ENCODE measurements at regions not wholly inside any gene's neighbourhood (a gene's known extent, or its start where the extent isn't known, plus 50 kb on each side); places are given as distances from the start of the nearest gene placed in this dataset.
A peak's percentile ranks its signal among the peaks of the same experiment; 100 is the strongest.

DNA sequence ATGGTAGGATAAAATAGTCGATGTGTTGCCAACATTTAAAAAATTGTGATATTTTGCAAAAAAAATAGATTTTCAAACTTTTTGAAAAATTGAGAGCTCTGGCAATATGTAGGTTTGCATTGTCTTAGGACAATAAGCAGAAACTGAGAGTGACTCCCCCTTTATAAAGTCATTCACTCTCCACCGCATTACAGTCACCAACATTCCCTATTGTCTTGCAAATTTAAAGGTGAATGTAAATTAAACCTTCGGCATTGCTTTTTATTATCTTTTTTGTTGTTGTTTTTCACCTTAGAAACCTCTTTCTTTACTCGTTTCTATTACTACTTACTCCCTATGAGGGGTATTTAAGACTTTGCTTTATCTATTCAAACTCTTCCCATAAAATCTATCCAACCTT is 944.2 kb downstream of the DTWD2 start:
- no peak for DNase-seq (ENCODE audit: low spot score)

DNA sequence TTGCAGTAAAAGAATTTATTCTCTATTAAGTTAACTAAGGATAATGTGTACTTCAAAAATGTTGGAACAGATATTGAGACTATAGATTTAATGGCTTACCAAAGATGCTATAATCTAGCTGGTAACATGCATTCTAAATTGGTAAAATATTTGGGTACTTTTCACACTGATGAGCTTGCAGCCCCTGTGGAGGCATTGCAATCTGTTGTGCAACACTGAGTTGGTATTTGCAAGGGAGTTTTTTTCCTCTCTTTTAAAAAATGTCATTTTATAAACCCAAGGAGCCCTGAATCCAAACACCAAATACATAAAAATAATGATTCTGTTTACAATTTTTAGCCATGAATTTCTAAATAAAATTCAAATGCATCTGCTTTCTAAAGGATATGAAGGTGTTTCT is 944.8 kb downstream of the DTWD2 start:
- DNase-seq (ENCODE audit: low spot score), result no peak

DNA sequence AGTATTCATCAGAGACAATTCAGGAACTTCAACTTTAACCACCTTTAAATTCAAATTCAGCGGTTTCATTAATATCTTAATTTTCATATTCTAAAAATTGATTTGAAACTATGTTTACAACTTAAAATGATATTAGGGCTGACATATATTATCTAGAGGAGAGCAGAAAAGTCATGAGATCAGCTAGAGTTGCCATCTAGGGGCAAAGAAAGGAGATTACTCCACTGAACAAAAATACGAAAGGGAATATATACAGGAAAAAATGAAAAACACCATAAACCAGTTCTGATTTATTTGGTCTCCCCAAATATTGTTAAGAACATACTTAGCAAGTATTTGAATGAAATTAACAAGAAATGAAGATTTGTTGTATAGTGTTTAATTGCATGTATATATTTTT is 946.3 kb downstream of the DTWD2 start:
- DNase-seq (ENCODE audit: low spot score), result no peak

DNA sequence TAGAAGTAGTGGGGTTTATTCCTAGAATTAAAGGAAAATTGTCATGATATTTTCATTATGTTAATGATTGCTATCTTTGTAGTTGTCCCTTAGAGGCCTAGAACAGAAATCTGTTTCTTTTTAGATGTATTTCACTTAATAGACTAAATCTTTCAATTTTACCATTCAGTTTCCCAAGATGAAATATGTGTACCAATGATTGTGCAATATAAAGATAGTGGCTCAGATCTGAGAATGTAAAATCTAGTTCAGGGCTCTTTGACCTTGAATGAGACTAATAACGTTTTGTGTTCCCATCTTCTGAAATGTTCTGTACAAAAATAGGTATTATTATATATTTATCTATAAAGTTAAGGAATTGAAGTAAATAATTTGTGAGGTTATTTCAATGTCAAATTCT is 947.9 kb downstream of the DTWD2 start:
- DNase-seq (ENCODE audit: low spot score), result no peak

DNA sequence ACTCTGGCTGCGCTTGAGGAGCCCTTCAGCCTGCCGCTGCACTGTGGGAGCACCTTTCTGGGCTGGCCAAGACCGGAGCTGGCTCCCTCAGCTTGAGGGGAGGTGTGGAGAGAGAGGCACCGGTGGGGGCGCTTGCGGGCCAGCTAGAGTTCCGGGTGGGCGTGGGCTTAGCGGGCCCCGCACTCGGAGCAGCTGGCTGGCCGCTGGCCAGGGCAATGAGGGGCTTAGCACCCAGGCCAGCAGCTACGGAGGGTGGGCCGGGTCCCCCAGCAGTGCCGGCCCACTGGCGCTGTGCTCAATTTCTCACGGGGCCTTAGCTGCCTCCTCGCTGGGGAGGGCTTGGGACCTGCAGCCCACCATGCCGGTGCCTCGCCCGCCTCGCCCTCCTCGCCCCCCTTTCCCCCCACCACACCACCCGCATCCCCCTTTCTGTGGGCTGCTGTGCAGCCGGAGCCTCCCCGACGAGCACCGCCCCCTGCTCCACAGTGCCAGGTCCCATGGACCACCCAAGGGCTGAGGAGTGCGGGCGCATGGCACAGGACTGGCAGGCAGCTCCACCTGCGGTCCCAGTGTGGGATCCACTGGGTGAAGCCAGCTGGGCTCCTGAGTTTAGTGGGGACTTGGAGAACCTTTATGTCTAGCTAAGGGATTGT is 954.5 kb downstream of the DTWD2 start:
- DNase-seq (ENCODE audit: low spot score), result no peak

DNA sequence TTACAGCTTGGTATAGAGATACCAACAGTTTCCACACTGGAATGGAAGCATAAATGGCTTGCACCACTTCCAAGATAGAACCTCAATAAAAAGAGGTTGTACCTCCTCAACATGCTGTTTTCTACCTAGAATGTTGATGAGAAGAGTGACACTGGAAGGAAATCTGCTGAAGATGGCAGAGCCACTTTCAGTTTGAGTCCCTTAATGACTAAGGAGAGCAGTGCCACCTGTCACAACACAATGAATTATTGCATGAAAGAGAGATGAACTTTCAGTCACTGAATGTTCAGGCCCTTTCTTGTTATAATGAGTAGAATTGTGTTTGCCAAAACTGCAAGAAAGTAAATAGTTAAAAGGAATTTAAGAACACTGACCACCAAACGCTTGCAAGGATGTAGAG is 958.5 kb downstream of the DTWD2 start:
- DNase-seq (ENCODE audit: low spot score), result no peak

DNA sequence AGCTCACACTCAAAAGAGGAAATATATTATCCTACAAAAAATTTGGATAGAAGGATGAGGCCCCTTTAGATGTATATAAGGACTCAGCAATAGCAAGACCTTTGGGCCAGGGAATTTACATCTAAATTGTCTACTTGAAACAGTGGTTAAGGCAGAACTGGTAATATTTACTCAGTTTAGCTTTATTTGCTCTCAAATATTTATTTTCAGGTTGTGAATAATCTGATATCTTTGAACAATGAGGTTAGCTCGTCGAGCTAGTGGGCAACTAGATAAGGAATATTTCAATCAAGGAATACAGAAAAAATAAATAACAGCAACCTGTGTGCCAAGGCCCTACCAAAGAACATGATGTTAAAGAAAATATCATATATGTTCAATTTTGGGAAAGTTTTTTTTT is 966.3 kb downstream of the DTWD2 start:
- no peak for DNase-seq (ENCODE audit: low spot score)

DNA sequence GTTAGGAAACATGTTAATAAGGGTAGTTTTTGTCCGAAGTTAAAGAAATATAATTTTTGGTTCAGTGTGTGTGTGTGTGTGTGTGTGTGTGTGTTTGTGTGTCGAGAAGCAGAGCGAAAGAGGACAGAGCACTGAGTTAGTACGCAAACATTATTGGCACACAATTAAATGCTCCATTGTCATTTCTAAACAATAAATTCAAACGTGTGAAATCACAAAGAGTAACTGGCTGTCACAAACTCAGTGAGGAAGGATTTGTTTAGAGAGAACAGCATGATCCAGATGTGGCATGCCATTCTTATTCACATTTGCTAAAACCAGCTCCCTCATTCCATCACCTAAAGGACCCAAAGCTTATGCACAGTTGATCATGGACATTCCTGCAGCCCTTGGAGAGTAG is 970.8 kb downstream of the DTWD2 start:
- DNase-seq (ENCODE audit: low spot score), result no peak

DNA sequence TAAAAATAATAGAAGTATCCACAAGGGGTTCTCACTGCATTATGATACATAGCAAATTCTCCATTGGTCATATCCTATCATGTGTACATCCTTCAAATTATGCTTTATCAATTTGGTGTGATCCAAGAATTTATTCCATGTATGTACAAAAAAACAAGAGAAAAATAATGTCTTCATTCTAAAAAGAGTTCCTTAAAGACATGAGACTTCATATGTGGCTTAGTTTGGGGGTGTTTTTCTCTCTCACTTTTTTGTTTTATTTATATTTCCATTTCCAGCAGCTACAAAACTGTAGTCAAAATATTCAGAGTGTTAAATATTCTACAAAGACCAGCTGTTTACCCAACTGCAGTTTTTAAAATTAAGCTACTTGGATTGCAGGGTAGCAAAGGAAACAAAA is 972.0 kb downstream of the DTWD2 start:
- no peak for DNase-seq (ENCODE audit: low spot score)

DNA sequence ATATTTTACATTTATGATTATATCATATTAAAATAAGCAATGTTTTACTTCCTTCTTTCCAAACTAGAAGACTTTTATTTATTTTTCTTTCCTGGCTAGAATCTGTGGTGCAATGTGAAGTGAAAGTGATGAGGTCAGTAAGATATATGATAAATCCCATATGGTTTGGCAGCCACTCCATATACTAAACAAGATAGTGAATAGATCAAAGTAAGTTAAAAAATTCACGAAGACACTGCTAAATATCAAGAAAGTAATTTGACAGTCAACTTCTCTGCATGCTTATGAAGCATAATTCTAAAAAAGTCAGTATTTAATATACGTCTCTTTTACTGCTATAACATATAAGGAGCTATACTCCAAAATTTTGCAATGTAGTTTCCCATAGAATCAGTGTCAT is 972.8 kb downstream of the DTWD2 start:
- no peak for DNase-seq (ENCODE audit: low spot score)

DNA sequence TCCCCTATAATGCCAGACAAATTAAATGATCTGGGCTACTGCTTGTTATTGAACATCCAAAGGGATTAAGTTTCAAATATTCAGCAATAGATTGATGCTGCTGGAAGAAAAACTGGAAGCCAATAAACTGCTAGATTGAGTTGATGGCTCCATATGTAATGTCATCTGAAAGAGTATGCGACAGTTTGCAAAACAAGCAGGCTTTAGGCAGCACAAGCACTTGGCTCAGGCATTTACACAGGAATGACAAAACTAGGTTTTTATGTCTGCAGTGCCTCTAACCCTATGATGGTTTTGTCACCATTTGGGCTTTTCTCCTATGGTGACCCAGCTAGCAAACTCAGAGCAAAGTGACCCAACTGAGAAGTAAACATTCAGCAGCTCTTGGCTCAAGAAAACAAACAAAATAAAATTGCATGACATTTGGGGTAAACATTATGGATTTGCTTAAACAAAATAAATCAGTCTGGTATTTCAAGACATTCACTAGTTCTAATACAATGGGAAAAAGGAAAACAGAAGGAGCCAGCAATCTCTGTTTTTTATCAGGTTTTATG is 978.5 kb downstream of the DTWD2 start:
- no peak for DNase-seq (ENCODE audit: low spot score)

DNA sequence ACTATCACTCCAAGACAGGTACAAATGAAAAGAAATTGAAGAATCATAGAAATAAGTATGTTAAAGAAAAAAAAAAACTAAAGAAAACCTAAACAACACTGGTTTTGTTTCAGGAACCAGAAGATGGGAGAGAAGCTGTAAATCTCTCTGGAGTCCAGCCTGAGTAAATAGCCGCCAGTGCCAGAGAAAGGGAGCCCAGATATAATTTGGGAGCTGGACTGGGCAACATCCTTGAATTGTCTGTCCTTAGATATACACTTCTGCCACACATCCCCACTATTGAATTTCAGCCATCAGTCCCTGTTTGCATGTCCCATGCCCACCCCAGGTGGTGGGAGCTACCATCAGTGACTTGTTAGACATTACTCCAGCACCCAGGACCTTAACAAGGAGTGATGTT is 979.6 kb downstream of the DTWD2 start:
- DNase-seq (ENCODE audit: low spot score), result no peak

DNA sequence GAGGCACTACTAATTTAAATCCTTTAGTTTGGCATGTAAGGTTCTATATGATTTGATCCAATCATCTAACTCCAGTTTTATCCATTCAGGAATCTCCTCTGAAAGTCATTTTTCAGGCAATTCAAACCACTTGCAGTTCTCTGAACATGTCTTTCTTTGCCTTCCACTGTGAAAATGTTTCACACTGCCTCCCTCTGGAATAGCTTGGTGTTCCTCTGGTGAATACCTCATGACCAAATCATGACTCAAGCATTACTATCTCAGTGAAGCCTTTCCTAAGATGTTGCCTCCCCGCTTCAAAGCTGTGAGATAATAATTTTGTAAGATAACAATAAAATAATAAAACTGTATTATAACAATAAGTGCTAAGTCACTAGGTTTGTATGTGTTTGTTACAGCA is 981.1 kb downstream of the DTWD2 start:
- no peak for DNase-seq (ENCODE audit: low spot score)

DNA sequence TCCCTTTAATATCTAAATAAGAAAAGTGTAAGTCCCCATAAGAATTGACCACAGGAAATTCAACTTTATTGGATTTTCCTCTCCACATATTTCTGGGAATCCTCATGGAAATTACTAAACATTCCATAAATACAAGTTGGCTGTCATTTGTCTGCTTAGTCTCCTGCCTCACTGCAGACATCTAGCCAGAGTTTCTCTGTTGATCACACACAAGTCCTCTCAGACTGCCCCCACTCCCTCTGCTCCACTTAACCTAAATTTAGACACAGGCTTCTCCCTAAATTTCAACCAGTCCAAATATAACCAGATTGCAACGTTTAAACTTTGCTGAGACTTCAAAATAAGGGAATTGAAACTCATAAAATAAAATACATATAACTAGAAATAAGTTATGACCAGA is 982.1 kb downstream of the DTWD2 start:
- no peak for DNase-seq (ENCODE audit: low spot score)

DNA sequence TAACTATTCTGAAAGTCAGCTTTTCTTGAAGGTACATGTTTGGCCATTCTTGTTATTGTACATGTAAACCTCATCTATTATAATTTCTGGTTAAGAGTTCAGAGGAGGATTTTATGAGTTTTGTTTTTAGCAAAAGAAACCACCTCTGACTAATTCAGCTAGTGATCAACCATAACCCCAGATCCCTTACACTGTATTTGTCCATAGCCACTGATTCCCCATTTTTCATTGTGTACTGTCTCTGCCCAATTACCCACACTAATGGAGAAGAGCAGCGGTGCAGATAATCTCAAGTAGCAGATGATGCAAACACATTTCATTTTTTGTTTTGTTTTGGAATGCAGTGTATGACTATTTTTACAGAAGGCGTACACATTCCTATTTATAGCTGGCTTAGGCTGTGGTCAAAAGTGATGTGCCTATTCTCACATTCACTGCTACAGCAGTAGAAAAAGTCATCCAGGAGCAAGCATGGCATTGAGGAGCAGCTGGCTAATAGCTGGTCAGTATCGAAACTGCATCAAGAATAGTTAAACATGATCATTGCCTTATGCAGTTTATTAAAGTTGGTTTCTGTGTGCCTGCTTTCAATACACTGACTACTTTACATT is 988.3 kb downstream of the DTWD2 start:
- no peak for DNase-seq (ENCODE audit: low spot score)

DNA sequence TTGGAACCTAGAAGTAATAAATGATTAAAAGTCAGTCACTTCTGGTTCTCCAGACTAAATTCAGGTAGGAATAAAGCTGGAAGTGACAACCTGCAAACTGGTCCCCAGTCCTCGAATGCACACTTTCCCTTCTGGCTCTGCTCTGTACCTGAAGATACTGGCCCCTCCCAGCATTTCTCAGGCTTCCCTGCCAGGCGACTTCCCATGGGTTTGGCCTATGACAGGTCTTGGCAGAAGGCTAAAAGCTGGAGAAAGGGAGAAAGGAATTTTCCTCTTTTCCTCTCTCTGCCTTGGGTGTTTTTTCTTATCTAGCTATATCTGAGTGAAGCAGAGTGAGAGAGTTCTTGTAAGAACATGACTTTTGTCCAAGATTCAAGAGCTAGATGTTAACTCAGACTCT is 1005.7 kb downstream of the DTWD2 start:
- peak; percentile 17 for DNase-seq (ENCODE audit: low spot score)

DNA sequence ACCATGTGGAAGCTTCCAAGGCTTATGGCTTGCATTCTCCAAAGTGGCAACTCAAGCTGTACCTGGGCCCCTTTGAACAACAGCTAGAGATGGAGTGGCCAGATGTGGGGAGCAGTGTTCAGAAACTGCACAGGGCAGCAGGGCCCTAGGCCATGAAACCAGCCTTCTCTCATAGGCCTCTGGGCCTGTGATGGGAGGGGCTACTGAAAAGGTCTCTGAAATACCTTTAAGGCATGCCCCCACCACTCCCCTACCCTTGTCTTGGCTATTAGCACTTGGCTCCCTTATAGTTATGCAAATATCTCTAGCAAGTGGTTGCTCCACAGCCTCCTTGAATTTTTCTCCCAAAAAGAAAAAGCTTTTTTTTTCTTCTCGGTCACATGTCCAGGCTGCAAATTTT is 1014.6 kb downstream of the DTWD2 start:
- DNase-seq (ENCODE audit: low spot score), result peak; percentile 55

DNA sequence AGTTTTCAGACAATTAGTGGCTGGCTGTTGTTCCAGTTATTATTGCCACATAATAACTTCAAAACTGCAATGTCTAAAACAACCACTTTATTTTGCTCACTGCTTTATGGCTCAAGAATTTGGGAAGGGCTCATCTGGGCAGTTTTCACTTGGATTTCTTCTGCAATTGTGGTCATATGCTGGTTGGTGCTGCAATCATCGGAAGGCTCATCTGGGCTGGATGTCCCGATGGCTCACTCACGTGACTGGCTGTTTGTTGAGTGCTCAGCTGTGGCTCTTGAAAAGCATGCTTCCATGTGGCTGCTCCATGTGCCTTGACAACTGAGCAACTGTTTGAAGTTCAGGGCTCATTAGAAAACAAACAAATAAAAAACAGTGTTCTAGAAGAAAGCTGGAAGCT is 1032.5 kb downstream of the DTWD2 start:
- no peak for DNase-seq (ENCODE audit: low spot score)

DNA sequence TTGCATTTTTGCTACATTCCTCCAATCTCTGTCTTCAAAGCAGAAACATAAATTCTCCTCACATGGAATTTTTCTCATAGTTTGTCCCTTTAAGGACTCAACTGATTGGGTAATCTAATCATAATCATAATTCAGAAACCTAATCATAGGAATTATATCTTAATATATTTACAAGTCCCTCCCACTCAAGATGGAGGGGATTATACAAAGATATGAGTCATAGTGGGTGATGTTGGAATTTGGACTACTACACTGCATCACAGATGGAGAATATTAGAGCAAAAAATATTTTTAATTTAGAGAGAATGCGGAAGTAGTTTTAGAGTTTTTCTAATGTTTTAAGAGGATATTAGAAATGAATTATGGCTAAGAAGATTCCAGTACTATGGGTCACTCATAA is 1034.0 kb downstream of the DTWD2 start:
- DNase-seq (ENCODE audit: low spot score), result no peak

DNA sequence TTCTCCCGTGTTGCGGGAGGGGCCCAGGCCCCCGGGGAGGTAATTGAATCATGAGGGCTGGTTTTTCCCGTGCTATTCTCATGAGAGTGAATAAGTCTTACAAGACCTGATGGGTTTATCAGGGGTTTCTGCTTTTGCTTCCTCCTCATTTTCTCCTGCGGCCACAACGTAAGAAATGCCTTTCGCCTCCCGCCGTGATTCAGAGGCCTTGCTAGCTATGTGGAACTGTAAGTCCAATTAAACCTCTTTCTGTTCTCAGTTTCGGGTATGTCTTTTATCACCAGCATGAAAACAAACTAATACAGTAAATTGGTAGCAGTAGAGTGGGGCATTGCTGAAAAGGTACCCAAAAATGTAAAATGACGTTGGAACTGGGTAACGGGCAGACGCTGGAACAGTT is 1035.1 kb downstream of the DTWD2 start:
- no peak for DNase-seq (ENCODE audit: low spot score)

DNA sequence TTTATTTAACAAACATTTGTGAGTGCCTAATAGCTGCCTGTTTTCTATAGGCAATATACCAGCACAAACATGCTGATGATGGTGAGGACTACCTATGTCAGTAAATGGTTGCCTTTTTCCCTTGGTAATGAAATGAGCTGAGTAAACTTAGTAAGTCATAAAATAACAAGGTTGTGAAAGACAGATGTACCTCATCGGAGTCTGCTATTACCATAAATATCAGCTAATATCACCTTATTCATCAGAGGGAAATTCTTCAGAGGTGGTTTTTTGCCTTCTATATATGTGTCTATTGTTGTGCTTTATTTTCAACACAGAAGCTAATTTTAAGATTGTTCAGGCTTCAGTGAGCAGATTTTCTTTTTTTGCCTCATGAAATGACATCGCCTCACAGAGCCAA is 1040.5 kb downstream of the DTWD2 start:
- no peak for DNase-seq (ENCODE audit: low spot score)

DNA sequence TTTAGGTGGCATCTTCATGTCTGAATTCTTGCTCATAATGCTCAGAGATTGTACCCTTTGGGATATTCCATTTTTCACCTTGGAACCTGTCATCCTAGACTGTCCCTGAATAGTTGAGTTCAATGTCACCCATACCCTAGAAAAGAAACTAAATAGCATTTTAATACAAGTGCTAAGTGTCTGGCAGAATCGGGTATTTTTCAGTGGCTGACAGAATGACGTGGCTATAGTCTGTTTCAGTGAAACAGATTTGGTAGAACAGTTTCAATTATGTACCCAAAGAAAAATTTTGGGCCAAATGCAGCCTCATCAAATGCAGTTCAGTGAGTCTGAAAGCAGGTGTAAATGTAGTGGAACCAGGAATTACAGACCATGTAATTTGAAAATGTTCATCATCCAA is 1041.2 kb downstream of the DTWD2 start:
- no peak for DNase-seq (ENCODE audit: low spot score)

DNA sequence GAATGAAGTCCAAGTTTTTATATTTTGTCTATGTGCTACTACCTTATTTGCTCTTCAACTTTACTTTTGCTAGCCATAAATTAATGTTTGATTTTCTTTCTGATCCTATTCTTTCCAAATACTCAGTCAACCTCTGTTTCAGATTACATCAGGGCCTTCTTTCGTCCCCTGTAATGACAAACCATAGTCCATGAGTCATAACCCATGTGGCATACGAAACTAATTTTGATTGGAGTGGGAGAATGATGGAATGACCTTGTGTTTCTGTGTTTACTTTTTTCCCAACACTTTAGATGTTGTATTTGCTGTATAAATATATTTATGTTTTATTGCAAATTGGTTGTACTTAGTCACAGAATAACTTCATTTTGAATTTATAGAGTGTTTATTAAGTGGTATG is 1043.1 kb downstream of the DTWD2 start:
- no peak for DNase-seq (ENCODE audit: low spot score)

DNA sequence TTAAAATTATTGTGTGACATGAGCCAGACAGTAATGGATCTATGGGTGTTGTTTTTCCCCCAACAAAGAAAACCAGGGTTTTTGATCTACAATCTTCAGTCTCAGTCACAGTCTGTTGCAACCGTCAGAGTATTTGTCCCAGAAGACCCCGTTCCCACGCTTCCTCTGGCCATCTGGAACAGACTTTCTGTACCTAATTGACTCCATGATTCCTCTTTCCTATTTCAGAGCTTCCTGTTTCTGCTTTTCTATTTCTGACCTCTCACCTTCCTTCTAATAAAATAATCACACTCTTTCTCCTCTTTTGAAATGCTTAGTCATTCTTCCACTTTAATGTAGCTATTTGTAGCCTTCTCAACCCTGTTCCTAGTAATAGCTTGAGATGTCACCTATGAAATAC is 1044.8 kb downstream of the DTWD2 start:
- no peak for DNase-seq (ENCODE audit: low spot score)
